CD4-positive, CD25-positive, alpha-beta regulatory T cell (primary cell): ENCODE measurements at regions not wholly inside any gene's neighbourhood (a gene's known extent, or its start where the extent isn't known, plus 50 kb on each side); places are given as distances from the start of the nearest gene placed in this dataset.

Experiments used
- ATAC-seq, 2 donors: fragments of 150-1000 bp; cut with Tn5 transposase; one replicate each; pipeline ENCODE4 v1.10.0; 2021; ENCODE audit warnings: low read depth in 2 of 2, moderate number of reproducible peaks in 2 of 2, moderate library complexity in 1 of 2
- DNase-seq, 3 donors: peaks; one replicate each; pipeline versions ENCODE4 v3.0.0 to v3.0.0-alpha.2; 2012 to 2022; ENCODE audit warnings: mixed read lengths in 1 of 3
- H3K27ac ChIP-seq: one replicate; pipeline ENCODE4 v1.7.0; 2013; ENCODE audit warnings: mild to moderate bottlenecking, low read length; ENCODE audit not compliant: insufficient read depth, poor library complexity, severe bottlenecking
- H3K27me3 ChIP-seq: one replicate; pipeline ENCODE4 v1.7.0; 2013; ENCODE audit warnings: low read length; ENCODE audit not compliant: control insufficient read depth, insufficient read depth
- H3K36me3 ChIP-seq: one replicate; pipeline ENCODE4 v1.7.0; 2013; ENCODE audit warnings: mild to moderate bottlenecking, low read length, moderate library complexity; ENCODE audit not compliant: control insufficient read depth, insufficient read depth
- H3K4me1 ChIP-seq: 2 replicates; pipeline ENCODE4 v1.7.0; 2013; ENCODE audit warnings: mild to moderate bottlenecking, low read length; ENCODE audit not compliant: insufficient read depth, control insufficient read depth, poor library complexity, severe bottlenecking
- H3K4me3 ChIP-seq: one replicate; pipeline ENCODE4 v1.7.0; 2013; ENCODE audit warnings: low read depth, mild to moderate bottlenecking, low read length, moderate library complexity
- H3K9me3 ChIP-seq, 2 experiments: 1 replicate in 1 of 2; 2 replicates in 1 of 2; pipeline ENCODE4 v1.7.0; 2013; ENCODE audit warnings: low read length in 2 of 2, mild to moderate bottlenecking in 1 of 2, moderate library complexity in 1 of 2; ENCODE audit not compliant: control insufficient read depth in 2 of 2
- H3K27ac Mint-ChIP-seq, 3 donors: one replicate each; pipeline ENCODE4 v1.8.0; 2020 to 2022; ENCODE audit warnings: mild to moderate bottlenecking in 3 of 3, mixed read lengths in 3 of 3, moderate library complexity in 2 of 3
- H3K27me3 Mint-ChIP-seq: one replicate; pipeline ENCODE4 v1.8.0; 2022; ENCODE audit warnings: mild to moderate bottlenecking, mixed read lengths
- H3K36me3 Mint-ChIP-seq: one replicate; pipeline ENCODE4 v1.8.0; 2020; ENCODE audit warnings: mixed read lengths
- H3K4me1 Mint-ChIP-seq, 4 donors: one replicate each; pipeline ENCODE4 v1.8.0; 2020 to 2022; ENCODE audit warnings: mixed read lengths in 4 of 4, mild to moderate bottlenecking in 1 of 4
- H3K4me3 Mint-ChIP-seq, 4 donors: one replicate each; pipeline ENCODE4 v1.8.0; 2020 to 2022; ENCODE audit warnings: mild to moderate bottlenecking in 4 of 4, mixed read lengths in 4 of 4, moderate library complexity in 3 of 4
- H3K9me3 Mint-ChIP-seq, 7 donors: one replicate each; pipeline ENCODE4 v1.8.0; 2020 to 2022; ENCODE audit warnings: mixed read lengths in 7 of 7, mild to moderate bottlenecking in 3 of 7, moderate library complexity in 2 of 7

GRCh38 chr2:215691346-215691745, 255.5 kb upstream of the FN1 start:
- Histone ChIP-seq H3K9me3 (no peaks in the 10 kb centered on the region), H3K4me1 (no peaks in the 10 kb centered on the region), H3K4me3 (no peak overlapping the region), H3K36me3 (no peaks in the 10 kb centered on the region), H3K27ac (no peak overlapping the region), H3K27me3 (no peaks in the 10 kb centered on the region)
- Mint-ChIP-seq H3K36me3 (no peaks in the 10 kb centered on the region), H3K27me3 (peaks cover 4% of the 10 kb centered on the region), H3K9me3 (peaks cover 0 to 6% (median 0%) of the 10 kb centered on the region in 7 donors), H3K4me3 (no peak overlapping the region), H3K27ac (no peak overlapping the region), H3K4me1 (no peaks in the 10 kb centered on the region)
- DNase-seq, result no peak
- no peak for ATAC-seq

GRCh38 chr2:215687149-215688031, 251.5 kb upstream of the FN1 start:
- Mint-ChIP-seq H3K4me3 (no peak overlapping the region), H3K4me1 (no peaks in the 10 kb centered on the region), H3K36me3 (no peaks in the 10 kb centered on the region), H3K27ac (no peak overlapping the region), H3K9me3 (peaks cover 0 to 3% (median 0%) of the 10 kb centered on the region in 7 donors), H3K27me3 (peaks cover 9% of the 10 kb centered on the region)
- no peak for ATAC-seq
- Histone ChIP-seq H3K27me3 (no peaks in the 10 kb centered on the region), H3K4me1 (no peaks in the 10 kb centered on the region), H3K27ac (no peak overlapping the region), H3K36me3 (no peaks in the 10 kb centered on the region), H3K4me3 (no peak overlapping the region), H3K9me3 (no peaks in the 10 kb centered on the region)
- DNase-seq, result no peak

GRCh38 chr2:215685238-215685990, 249.5 kb upstream of the FN1 start:
- H3K27ac Mint-ChIP-seq, result no peak overlapping the region

GRCh38 chr2:215684448-215685237, 248.8 kb upstream of the FN1 start:
- Histone ChIP-seq H3K36me3 (no peaks in the 10 kb centered on the region), H3K27ac (no peak overlapping the region), H3K9me3 (no peaks in the 10 kb centered on the region), H3K4me3 (no peak overlapping the region), H3K4me1 (no peaks in the 10 kb centered on the region), H3K27me3 (no peaks in the 10 kb centered on the region)
- DNase-seq (no peak), ATAC-seq (no peak)
- H3K4me1 Mint-ChIP-seq, result peaks cover 0 to 5% (median 1%) of the 10 kb centered on the region in 4 donors
- no peak overlapping the region for H3K27ac Mint-ChIP-seq
- peaks cover 9% of the 10 kb centered on the region for H3K27me3 Mint-ChIP-seq
- no peak overlapping the region for H3K4me3 Mint-ChIP-seq
- peaks cover 0 to 3% (median 0%) of the 10 kb centered on the region in 7 donors for H3K9me3 Mint-ChIP-seq
- H3K36me3 Mint-ChIP-seq, result no peaks in the 10 kb centered on the region

More at GRCh38 chr2:215685238-215685990, 249.5 kb upstream of the FN1 start:
- Histone ChIP-seq H3K4me1 (no peaks in the 10 kb centered on the region), H3K36me3 (no peaks in the 10 kb centered on the region), H3K27ac (no peak overlapping the region), H3K27me3 (no peaks in the 10 kb centered on the region), H3K4me3 (no peak overlapping the region), H3K9me3 (no peaks in the 10 kb centered on the region)
- Mint-ChIP-seq H3K36me3 (no peaks in the 10 kb centered on the region), H3K4me3 (no peak overlapping the region), H3K9me3 (peaks cover 0 to 3% (median 0%) of the 10 kb centered on the region in 7 donors), H3K27me3 (peaks cover 9% of the 10 kb centered on the region), H3K4me1 (peaks cover 0 to 5% (median 1%) of the 10 kb centered on the region in 4 donors)
- DNase-seq (no peak), ATAC-seq (no peak)

- no peaks in the 10 kb centered on the region for H3K4me1 ChIP-seq
- no peaks in the 10 kb centered on the region for H3K36me3 ChIP-seq
- no peaks in the 10 kb centered on the region for H3K9me3 ChIP-seq
- H3K27ac ChIP-seq, result no peak overlapping the region
- no peaks in the 10 kb centered on the region for H3K36me3 Mint-ChIP-seq
- H3K4me1 Mint-ChIP-seq, result peaks cover 0 to 5% (median 1%) of the 10 kb centered on the region in 4 donors
- H3K4me3 ChIP-seq, result no peak overlapping the region
- H3K9me3 Mint-ChIP-seq, result peaks cover 0 to 4% (median 2%) of the 10 kb centered on the region in 7 donors
- H3K4me3 Mint-ChIP-seq, result no peak overlapping the region
- peaks cover 8% of the 10 kb centered on the region for H3K27me3 Mint-ChIP-seq
- H3K27me3 ChIP-seq, result no peaks in the 10 kb centered on the region
- no peak overlapping the region for H3K27ac Mint-ChIP-seq
- DNase-seq, result no peak
- no peak for ATAC-seq
Observed at GRCh38 chr2:215683295-215683694, 247.4 kb upstream of the FN1 start.

GRCh38 chr2:215681799-215682596, 246.1 kb upstream of the FN1 start:
- H3K36me3 Mint-ChIP-seq, result no peaks in the 10 kb centered on the region
- no peak overlapping the region for H3K4me3 Mint-ChIP-seq
- H3K4me1 ChIP-seq, result no peaks in the 10 kb centered on the region
- DNase-seq (no peak), ATAC-seq (no peak)
- no peaks in the 10 kb centered on the region for H3K27me3 ChIP-seq
- no peak overlapping the region for H3K27ac ChIP-seq
- no peaks in the 10 kb centered on the region for H3K9me3 ChIP-seq
- H3K27ac Mint-ChIP-seq, result no peak overlapping the region
- H3K9me3 Mint-ChIP-seq, result peaks cover 0 to 4% (median 2%) of the 10 kb centered on the region in 7 donors
- H3K4me3 ChIP-seq, result no peak overlapping the region
- H3K4me1 Mint-ChIP-seq, result peaks cover 0 to 5% (median 1%) of the 10 kb centered on the region in 4 donors
- H3K27me3 Mint-ChIP-seq, result peaks cover 6% of the 10 kb centered on the region
- H3K36me3 ChIP-seq, result no peaks in the 10 kb centered on the region
